ENCODE measurements at regions not wholly inside any gene's neighbourhood (a gene's known extent, or its start where the extent isn't known, plus 50 kb on each side); places are given as distances from the start of the nearest gene placed in this dataset.

GRCh38 chr10:34002896-34003295 is 668.4 kb upstream of the NRP1 start:
- TF ChIP-seq POLR2A (IDR thresholded peaks at IDR 0.05; ENCODE audit: low read depth, low read length) (no peak), POLR2AphosphoS5 (IDR thresholded peaks at IDR 0.05; ENCODE audit: low read depth, low read length) (no peak), SPI1 (IDR thresholded peaks at IDR 0.05; ENCODE audit: low read depth, low read length) (no peak), TAF1 (IDR thresholded peaks at IDR 0.05; ENCODE audit: low read depth, low read length) (no peak), POU2F2 (IDR thresholded peaks at IDR 0.05; ENCODE audit: low read depth, low read length) (no peak)

Measured in GM12891 (cell line).